ENCODE measurements at regions not wholly inside any gene's neighbourhood (a gene's known extent, or its start where the extent isn't known, plus 50 kb on each side); places are given as distances from the start of the nearest gene placed in this dataset.

DNA sequence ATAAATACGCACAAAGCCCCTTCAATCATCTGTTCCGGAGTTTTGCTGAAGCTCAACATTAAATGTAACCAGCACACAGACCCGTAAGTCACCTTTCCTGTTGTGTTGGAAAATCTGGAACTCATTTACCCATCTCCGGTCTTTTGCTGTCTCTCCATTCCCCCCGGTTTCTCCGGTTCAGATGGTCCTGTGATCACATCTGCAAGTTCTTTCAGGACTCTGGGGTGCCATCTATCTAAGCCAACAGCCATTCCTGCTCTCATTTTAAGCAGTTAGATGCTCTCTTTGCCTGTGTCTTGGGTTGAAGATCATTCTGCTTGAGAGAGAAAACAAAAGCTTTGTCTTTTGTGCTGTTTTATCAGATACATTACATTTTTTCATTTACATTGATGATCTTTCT, 91.7 kb upstream of the TGIF1 start:
- Histone ChIP-seq H3K27me3 (ENCODE audit: insufficient read depth, low read length) (no peaks in the 10 kb centered on the region), H3K79me2 (ENCODE audit: control insufficient read depth, insufficient read depth, low read length, unreplicated experiment) (no peaks in the 10 kb centered on the region), H3K4me3 (ENCODE audit: low read depth, low read length) (no peak overlapping the region), H2AFZ (ENCODE audit: low read length, unreplicated experiment) (no peak overlapping the region), H3K36me3 (ENCODE audit: insufficient read depth, low read length) (no peaks in the 10 kb centered on the region), H3K4me1 (ENCODE audit: control insufficient read depth, insufficient read depth, low read length, unreplicated experiment) (no peaks in the 10 kb centered on the region), H3K27ac (ENCODE audit: low read depth, low read length) (no peak overlapping the region)

DNA sequence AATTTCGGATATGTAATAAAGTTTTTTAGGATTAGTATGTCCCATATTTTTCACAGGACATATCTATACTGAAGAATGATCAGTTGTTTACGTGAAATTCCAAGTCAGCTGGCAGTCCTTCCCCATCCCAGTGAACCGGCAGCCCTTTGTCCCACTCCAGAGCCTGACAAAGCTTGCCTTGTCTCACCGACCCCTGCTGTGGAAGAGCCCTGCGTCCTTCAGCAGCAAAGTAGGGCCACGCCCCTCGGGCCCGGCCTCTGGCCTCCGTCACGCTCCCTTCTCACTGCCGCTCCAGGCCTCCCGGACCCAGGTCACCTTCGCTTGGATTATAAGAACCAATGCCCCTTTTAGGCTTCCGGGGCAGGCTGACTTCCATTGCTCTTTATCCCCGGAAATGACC, 89.8 kb upstream of the TGIF1 start:
- Histone ChIP-seq H3K4me3 (ENCODE audit: low read depth, low read length) (no peak overlapping the region), H3K4me1 (ENCODE audit: control insufficient read depth, insufficient read depth, low read length, unreplicated experiment) (no peaks in the 10 kb centered on the region), H2AFZ (ENCODE audit: low read length, unreplicated experiment) (no peak overlapping the region), H3K27ac (ENCODE audit: low read depth, low read length) (no peak overlapping the region), H3K27me3 (ENCODE audit: insufficient read depth, low read length) (no peaks in the 10 kb centered on the region), H3K79me2 (ENCODE audit: control insufficient read depth, insufficient read depth, low read length, unreplicated experiment) (no peaks in the 10 kb centered on the region), H3K36me3 (ENCODE audit: insufficient read depth, low read length) (no peaks in the 10 kb centered on the region)

DNA sequence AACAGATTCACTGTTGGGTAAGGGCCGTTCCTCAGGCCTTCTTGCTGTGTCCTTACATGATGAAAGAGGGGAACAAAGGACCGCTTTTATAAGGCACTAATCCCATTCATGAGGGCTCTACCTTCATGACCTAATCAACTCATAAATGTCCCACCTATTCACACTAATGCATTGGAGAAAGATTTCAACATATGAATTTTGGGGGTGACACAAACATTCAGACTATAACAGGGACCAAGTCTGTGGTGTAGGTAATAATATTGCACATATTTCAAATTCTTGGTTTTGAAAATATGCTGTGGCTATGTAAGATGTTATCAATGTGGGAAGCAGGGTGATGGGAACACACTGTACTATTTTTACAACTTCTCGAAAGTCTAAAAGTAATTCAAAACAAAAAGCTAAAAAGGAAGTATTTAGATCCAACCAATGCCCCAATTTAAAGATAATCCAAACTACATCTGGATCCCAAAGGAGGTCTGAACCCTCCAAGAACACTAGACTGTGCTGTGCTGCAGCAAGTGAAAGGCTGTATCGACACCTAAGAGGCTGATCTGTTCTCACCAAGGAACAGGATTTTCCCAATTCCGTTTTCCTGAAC, 82.4 kb upstream of the TGIF1 start:
- H3K27ac ChIP-seq (ENCODE audit: low read depth, low read length) = peak overlapping the region; percentile 100
- H2AFZ ChIP-seq (ENCODE audit: low read length, unreplicated experiment) = peak overlapping the region; percentile 64
- H3K79me2 ChIP-seq (ENCODE audit: control insufficient read depth, insufficient read depth, low read length, unreplicated experiment) = no peaks in the 10 kb centered on the region
- H3K4me1 ChIP-seq (ENCODE audit: control insufficient read depth, insufficient read depth, low read length, unreplicated experiment) = peaks cover 32% of the 10 kb centered on the region
- H3K36me3 ChIP-seq (ENCODE audit: insufficient read depth, low read length) = no peaks in the 10 kb centered on the region
- no peaks in the 10 kb centered on the region for H3K27me3 ChIP-seq (ENCODE audit: insufficient read depth, low read length)
- H3K4me3 ChIP-seq (ENCODE audit: low read depth, low read length) = peak overlapping the region; percentile 54

DNA sequence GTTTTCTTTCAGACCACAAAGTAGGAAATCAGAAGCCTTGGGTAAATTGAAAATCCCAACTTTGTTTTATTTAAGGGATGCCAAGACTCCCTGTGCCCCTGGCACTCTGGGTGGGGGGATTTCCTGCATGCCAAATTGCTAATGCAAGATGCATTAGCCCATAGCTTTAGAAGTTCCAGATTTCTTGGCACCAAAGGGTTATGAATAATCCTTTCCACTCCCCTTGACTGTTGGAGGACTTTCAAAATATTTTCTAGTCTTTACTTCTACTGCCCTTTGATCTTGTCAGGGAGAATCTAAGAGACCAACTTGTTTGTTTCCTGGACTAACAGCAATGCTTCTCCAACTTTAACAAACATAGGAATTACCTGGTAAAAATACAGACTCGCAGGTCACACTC, 81.8 kb upstream of the TGIF1 start:
- Histone ChIP-seq H3K27me3 (ENCODE audit: insufficient read depth, low read length) (no peaks in the 10 kb centered on the region), H3K4me1 (ENCODE audit: control insufficient read depth, insufficient read depth, low read length, unreplicated experiment) (peaks cover 32% of the 10 kb centered on the region), H3K4me3 (ENCODE audit: low read depth, low read length) (peak overlapping the region; percentile 54), H3K79me2 (ENCODE audit: control insufficient read depth, insufficient read depth, low read length, unreplicated experiment) (no peaks in the 10 kb centered on the region), H3K27ac (ENCODE audit: low read depth, low read length) (peak overlapping the region; percentile 100), H2AFZ (ENCODE audit: low read length, unreplicated experiment) (peak overlapping the region; percentile 64), H3K36me3 (ENCODE audit: insufficient read depth, low read length) (no peaks in the 10 kb centered on the region)

DNA sequence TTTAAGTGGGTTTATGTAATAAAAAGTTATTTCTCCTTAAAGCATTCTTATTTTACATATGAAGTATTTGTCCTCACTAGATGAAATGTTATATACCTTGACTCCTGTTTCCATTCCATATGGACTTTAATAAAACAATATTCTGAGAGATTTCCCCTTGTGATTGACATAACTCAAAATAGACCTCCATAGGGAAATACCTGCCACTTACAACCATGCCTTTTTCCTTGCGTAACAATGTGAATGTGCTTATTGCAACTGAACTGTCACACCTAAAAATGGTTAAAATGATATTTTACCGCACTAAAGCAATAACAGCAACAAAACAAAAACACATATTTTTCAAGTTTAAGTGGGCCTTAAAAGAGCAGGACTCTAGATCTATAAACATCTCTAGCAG, 70.3 kb upstream of the TGIF1 start:
- no peaks in the 10 kb centered on the region for H3K27me3 ChIP-seq (ENCODE audit: insufficient read depth, low read length)
- peak overlapping the region; percentile 11 for H3K4me3 ChIP-seq (ENCODE audit: low read depth, low read length)
- H3K4me1 ChIP-seq (ENCODE audit: control insufficient read depth, insufficient read depth, low read length, unreplicated experiment) = peaks cover 12% of the 10 kb centered on the region
- H2AFZ ChIP-seq (ENCODE audit: low read length, unreplicated experiment) = peak overlapping the region; percentile 69
- H3K79me2 ChIP-seq (ENCODE audit: control insufficient read depth, insufficient read depth, low read length, unreplicated experiment) = no peaks in the 10 kb centered on the region
- H3K27ac ChIP-seq (ENCODE audit: low read depth, low read length) = peak overlapping the region; percentile 87
- no peaks in the 10 kb centered on the region for H3K36me3 ChIP-seq (ENCODE audit: insufficient read depth, low read length)

DNA sequence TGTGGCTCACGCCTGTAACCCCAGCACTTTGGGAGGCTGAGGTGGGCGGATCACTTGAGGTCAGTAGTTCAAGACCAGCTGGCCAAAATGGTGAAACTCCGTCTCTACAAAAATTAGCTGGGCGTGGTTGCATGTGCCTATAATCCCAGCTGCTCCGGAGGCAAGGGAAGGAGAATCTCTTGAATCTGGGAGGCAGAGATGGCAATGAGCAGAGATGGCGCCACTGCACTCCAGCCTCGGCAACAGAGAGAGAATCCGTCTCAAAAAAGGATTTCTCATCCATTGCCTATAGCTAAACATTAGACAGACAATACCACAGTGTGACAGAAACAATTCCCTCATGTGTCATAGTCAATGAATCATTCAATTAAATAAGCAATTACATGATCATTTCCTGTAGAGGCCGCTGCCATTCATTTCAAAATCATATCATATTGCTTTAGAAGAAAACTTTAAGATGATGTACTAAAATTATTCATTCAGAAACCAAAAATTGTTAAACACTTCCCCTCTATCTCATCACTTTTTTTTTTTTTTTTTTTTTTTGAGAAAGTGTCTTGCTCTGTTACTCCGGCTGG, 69.5 kb upstream of the TGIF1 start:
- peak overlapping the region; percentile 69 for H2AFZ ChIP-seq (ENCODE audit: low read length, unreplicated experiment)
- H3K36me3 ChIP-seq (ENCODE audit: insufficient read depth, low read length) = no peaks in the 10 kb centered on the region
- no peaks in the 10 kb centered on the region for H3K27me3 ChIP-seq (ENCODE audit: insufficient read depth, low read length)
- H3K4me3 ChIP-seq (ENCODE audit: low read depth, low read length) = peak overlapping the region; percentile 13; the same call in 1 of the 2 replicates
- peaks cover 12% of the 10 kb centered on the region for H3K4me1 ChIP-seq (ENCODE audit: control insufficient read depth, insufficient read depth, low read length, unreplicated experiment)
- H3K27ac ChIP-seq (ENCODE audit: low read depth, low read length) = peak overlapping the region; percentile 87
- H3K79me2 ChIP-seq (ENCODE audit: control insufficient read depth, insufficient read depth, low read length, unreplicated experiment) = no peaks in the 10 kb centered on the region

DNA sequence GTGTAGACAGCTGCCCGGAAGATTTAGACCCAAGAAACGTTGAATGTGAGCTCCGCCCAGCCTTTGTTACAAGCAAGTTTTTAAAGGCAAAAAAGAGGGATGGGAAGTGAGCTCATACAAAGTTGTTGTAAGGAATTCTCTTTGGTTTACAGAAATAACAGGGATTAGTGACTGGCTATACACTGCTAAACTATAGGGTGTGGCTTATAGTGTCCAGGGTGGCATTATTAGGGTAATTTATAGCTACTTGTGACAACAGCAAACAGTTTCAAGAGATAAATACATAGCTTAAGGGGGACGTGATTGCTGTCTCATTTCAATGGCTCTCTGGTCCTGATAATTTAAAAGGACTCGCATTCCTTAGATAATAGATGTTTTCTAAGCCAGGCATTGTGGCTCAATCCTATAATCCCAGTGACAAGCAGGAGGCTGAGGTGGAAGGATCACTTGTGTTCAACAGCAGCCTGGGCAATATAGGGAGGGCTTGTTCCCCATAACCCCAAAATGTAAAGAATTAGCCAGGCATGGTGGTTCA, 66.5 kb upstream of the TGIF1 start:
- no peaks in the 10 kb centered on the region for H3K27me3 ChIP-seq (ENCODE audit: insufficient read depth, low read length)
- H3K79me2 ChIP-seq (ENCODE audit: control insufficient read depth, insufficient read depth, low read length, unreplicated experiment) = no peaks in the 10 kb centered on the region
- H3K27ac ChIP-seq (ENCODE audit: low read depth, low read length) = no peak overlapping the region
- no peak overlapping the region for H3K4me3 ChIP-seq (ENCODE audit: low read depth, low read length)
- H3K36me3 ChIP-seq (ENCODE audit: insufficient read depth, low read length) = no peaks in the 10 kb centered on the region
- H2AFZ ChIP-seq (ENCODE audit: low read length, unreplicated experiment) = peak overlapping the region; percentile 42
- H3K4me1 ChIP-seq (ENCODE audit: control insufficient read depth, insufficient read depth, low read length, unreplicated experiment) = peaks cover 12% of the 10 kb centered on the region

DNA sequence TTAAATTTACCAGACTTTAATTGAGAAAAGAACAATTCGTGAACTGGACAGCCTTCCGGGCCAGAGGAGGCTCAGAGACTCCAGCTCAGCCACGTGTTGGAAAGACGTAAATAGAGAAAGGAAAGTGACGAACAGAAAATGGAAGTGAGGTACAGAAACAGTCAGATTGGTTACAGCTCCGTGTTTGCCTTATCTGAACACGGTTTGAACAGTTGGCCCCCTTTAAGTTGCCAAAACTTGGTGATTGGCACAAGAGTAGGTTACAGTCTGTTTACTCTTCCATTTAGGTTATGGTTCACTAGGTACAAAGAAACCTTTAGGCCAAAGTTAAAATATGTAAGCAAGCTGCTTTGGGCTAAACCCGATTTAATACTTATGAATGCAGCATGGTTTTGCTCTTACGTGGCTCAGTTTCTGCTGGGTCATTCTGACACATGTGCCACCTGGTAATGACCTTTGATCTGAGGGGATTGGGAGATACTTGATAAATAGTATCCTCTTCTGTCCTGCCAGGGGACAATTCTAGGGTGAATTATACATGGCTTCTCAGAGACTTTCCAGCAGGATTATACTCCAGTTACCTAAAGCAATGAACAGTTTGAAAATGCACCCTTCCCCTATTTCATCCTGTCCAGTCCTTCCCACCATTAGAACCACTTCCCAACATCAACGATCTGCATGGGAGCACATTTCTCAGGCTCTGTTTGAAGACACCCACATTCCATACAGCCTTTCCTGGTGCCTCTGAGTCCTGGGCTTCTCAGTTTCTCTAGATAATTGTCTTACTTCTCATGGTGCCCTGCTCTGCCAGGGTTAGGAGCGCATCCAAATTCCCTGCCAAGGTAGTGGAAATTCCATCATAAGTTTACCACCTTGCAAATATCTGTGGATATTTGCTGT, 65.1 kb upstream of the TGIF1 start:
- Histone ChIP-seq H2AFZ (ENCODE audit: low read length, unreplicated experiment) (no peak overlapping the region), H3K27me3 (ENCODE audit: insufficient read depth, low read length) (no peaks in the 10 kb centered on the region), H3K4me3 (ENCODE audit: low read depth, low read length) (no peak overlapping the region), H3K4me1 (ENCODE audit: control insufficient read depth, insufficient read depth, low read length, unreplicated experiment) (peaks cover 5% of the 10 kb centered on the region), H3K36me3 (ENCODE audit: insufficient read depth, low read length) (no peaks in the 10 kb centered on the region), H3K79me2 (ENCODE audit: control insufficient read depth, insufficient read depth, low read length, unreplicated experiment) (no peaks in the 10 kb centered on the region), H3K27ac (ENCODE audit: low read depth, low read length) (no peak overlapping the region)

DNA sequence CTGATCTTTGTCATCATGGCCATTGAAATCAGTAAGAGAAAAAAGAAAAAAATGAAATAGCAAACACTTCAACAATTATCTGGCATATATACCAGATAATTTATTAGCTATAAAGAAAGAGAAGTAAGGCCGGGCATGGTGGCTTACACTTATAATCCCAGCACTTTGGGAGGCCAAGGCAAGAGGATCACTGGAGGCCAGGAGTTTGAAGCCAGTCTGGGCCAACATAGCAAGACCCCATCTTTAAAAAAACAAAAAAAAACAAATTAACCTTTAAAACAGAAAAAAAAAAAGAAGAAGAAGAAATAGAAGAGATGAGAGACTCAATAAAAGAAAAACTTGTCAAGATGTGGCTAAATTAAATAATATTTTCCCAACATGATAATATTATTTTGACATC, 61.6 kb upstream of the TGIF1 start:
- Histone ChIP-seq H3K79me2 (ENCODE audit: control insufficient read depth, insufficient read depth, low read length, unreplicated experiment) (no peaks in the 10 kb centered on the region), H3K27ac (ENCODE audit: low read depth, low read length) (no peak overlapping the region), H3K4me1 (ENCODE audit: control insufficient read depth, insufficient read depth, low read length, unreplicated experiment) (no peaks in the 10 kb centered on the region), H2AFZ (ENCODE audit: low read length, unreplicated experiment) (no peak overlapping the region), H3K27me3 (ENCODE audit: insufficient read depth, low read length) (no peaks in the 10 kb centered on the region), H3K4me3 (ENCODE audit: low read depth, low read length) (no peak overlapping the region), H3K36me3 (ENCODE audit: insufficient read depth, low read length) (no peaks in the 10 kb centered on the region)

DNA sequence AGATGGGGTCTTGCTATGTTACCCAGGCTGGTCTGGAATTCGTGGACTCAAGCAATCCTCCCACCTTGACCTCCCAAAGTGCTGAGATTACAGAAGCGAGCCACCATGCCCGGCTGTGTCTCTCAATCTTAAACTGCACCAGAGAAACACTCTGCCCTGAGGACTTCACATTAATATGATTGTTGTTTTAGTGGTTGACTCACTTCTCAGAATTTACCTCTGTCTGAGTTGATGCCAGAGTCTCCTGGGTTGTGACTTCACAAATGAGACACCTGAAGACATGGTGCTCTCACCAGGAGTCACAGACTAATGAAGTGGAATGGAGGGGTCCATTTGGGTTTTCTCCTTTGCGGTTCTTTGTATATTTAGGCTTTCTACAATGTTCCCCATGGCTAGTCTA, 61.0 kb upstream of the TGIF1 start:
- no peaks in the 10 kb centered on the region for H3K27me3 ChIP-seq (ENCODE audit: insufficient read depth, low read length)
- H3K36me3 ChIP-seq (ENCODE audit: insufficient read depth, low read length) = no peaks in the 10 kb centered on the region
- H3K27ac ChIP-seq (ENCODE audit: low read depth, low read length) = no peak overlapping the region
- H3K4me1 ChIP-seq (ENCODE audit: control insufficient read depth, insufficient read depth, low read length, unreplicated experiment) = no peaks in the 10 kb centered on the region
- no peak overlapping the region for H3K4me3 ChIP-seq (ENCODE audit: low read depth, low read length)
- no peaks in the 10 kb centered on the region for H3K79me2 ChIP-seq (ENCODE audit: control insufficient read depth, insufficient read depth, low read length, unreplicated experiment)
- no peak overlapping the region for H2AFZ ChIP-seq (ENCODE audit: low read length, unreplicated experiment)
